DOHH2 (cell line): ENCODE measurements at regions not wholly inside any gene's neighbourhood (a gene's known extent, or its start where the extent isn't known, plus 50 kb on each side); places are given as distances from the start of the nearest gene placed in this dataset.

ENCODE experiments used
- EZH2phosphoT487 ChIP-seq: fragments of 200-600 bp; sonication (generic); IDR thresholded peaks from 2 replicates; pipeline ENCODE4 v1.6.1; 2017; ENCODE audit warnings: borderline replicate concordance, mild to moderate bottlenecking, antibody characterized with exemption, low read length, moderate library complexity, mixed read lengths
- TF ChIP-seq, protein P1 (sequence below): fragments of 200-600 bp; sonication (generic); IDR thresholded peaks from one replicate; pipeline ENCODE4 v1.5.1; 2014; ENCODE audit warnings: antibody characterized with exemption, mild to moderate bottlenecking, low read depth, low read length; ENCODE audit not compliant: poor library complexity, severe bottlenecking

DNA sequence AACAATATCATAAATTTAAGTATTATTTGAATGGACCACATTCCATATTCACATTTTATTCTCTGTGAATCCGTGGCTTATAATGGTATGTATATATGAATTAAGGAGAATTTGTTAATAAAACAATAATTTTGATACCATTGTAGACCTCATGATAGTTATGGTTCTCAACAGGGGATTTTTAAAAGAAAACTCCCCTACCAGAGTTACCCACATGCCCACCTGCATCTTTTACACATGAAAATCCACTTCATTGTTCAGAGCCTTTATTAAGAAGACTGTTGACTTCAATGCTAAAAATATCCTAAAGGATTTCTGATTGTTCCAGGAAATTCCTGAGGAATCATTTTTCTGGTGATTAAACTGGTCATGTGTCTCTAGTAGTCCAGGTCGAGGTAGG lies 557.7 kb upstream of the MEF2C start:
- TF ChIP-seq, protein P1, sequence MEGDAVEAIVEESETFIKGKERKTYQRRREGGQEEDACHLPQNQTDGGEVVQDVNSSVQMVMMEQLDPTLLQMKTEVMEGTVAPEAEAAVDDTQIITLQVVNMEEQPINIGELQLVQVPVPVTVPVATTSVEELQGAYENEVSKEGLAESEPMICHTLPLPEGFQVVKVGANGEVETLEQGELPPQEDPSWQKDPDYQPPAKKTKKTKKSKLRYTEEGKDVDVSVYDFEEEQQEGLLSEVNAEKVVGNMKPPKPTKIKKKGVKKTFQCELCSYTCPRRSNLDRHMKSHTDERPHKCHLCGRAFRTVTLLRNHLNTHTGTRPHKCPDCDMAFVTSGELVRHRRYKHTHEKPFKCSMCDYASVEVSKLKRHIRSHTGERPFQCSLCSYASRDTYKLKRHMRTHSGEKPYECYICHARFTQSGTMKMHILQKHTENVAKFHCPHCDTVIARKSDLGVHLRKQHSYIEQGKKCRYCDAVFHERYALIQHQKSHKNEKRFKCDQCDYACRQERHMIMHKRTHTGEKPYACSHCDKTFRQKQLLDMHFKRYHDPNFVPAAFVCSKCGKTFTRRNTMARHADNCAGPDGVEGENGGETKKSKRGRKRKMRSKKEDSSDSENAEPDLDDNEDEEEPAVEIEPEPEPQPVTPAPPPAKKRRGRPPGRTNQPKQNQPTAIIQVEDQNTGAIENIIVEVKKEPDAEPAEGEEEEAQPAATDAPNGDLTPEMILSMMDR = no peak
- no peak for TF ChIP-seq EZH2phosphoT487
